GM23248 (cell line): ENCODE measurements at regions not wholly inside any gene's neighbourhood (a gene's known extent, or its start where the extent isn't known, plus 50 kb on each side); places are given as distances from the start of the nearest gene placed in this dataset.
A peak's percentile ranks its signal among the peaks of the same experiment; 100 is the strongest.

Experiments used
- DNase-seq: peaks from one replicate; pipeline ENCODE4 v3.0.0-alpha.2; 2015
- H2AFZ ChIP-seq: fragments of 200-600 bp; sonication (generic); 2 replicates; pipeline ENCODE4 v1.6.1; 2016; ENCODE audit warnings: antibody characterized with exemption
- H3F3A ChIP-seq: fragments of 200-600 bp; sonication (generic); 2 replicates; pipeline ENCODE4 v1.6.1; 2016; ENCODE audit warnings: mild to moderate bottlenecking, antibody characterized with exemption, mixed run types; ENCODE audit not compliant: insufficient read depth
- H3K27ac ChIP-seq: fragments of 200-600 bp; sonication (generic); 2 replicates; pipeline ENCODE4 v1.5.1; 2016; ENCODE audit warnings: mild to moderate bottlenecking
- H3K27me3 ChIP-seq: fragments of 200-600 bp; sonication (generic); replicated peaks from 2 replicates; pipeline ENCODE4 v1.6.1; 2016; ENCODE audit warnings: mild to moderate bottlenecking; ENCODE audit not compliant: insufficient read depth
- H3K36me3 ChIP-seq: fragments of 200-600 bp; sonication (generic); 2 replicates; pipeline ENCODE4 v1.6.1; 2016; ENCODE audit warnings: low read depth, mild to moderate bottlenecking
- H3K4me1 ChIP-seq: fragments of 200-600 bp; sonication (generic); 2 replicates; pipeline ENCODE4 v1.6.1; 2016; ENCODE audit warnings: mild to moderate bottlenecking; ENCODE audit not compliant: insufficient read depth
- H3K4me2 ChIP-seq: fragments of 200-600 bp; sonication (generic); one replicate; pipeline ENCODE4 v1.6.1; 2016; ENCODE audit warnings: mild to moderate bottlenecking; ENCODE audit not compliant: unreplicated experiment
- H3K4me3 ChIP-seq: fragments of 200-600 bp; sonication (generic); 2 replicates; pipeline ENCODE4 v1.5.1; 2016; ENCODE audit warnings: mild to moderate bottlenecking
- H3K79me2 ChIP-seq: fragments of 200-600 bp; sonication (generic); 2 replicates; pipeline ENCODE4 v1.6.1; 2016; ENCODE audit warnings: mild to moderate bottlenecking; ENCODE audit not compliant: insufficient read depth
- H3K9ac ChIP-seq: fragments of 200-600 bp; sonication (generic); 2 replicates; pipeline ENCODE4 v1.6.1; 2016; ENCODE audit warnings: mild to moderate bottlenecking
- H3K9me2 ChIP-seq: fragments of 200-600 bp; sonication (generic); 2 replicates; pipeline ENCODE4 v1.6.1; 2016; ENCODE audit warnings: mixed run types, mild to moderate bottlenecking, moderate library complexity; ENCODE audit not compliant: insufficient read depth
- H3K9me3 ChIP-seq: fragments of 200-600 bp; sonication (generic); one replicate; pipeline ENCODE4 v1.6.1; 2017; ENCODE audit warnings: low read depth
- H4K20me1 ChIP-seq: fragments of 200-600 bp; sonication (generic); 2 replicates; pipeline ENCODE4 v1.6.0; 2016; ENCODE audit not compliant: insufficient read depth
- EZH2 ChIP-seq: fragments of 200-600 bp; sonication (generic); IDR thresholded peaks from 2 replicates; pipeline ENCODE4 v1.6.1; 2018; ENCODE audit warnings: antibody characterized with exemption, mild to moderate bottlenecking; ENCODE audit not compliant: insufficient read depth, poor library complexity, severe bottlenecking
- EZH2phosphoT487 ChIP-seq: fragments of 200-600 bp; sonication (generic); IDR thresholded peaks from 2 replicates; pipeline ENCODE4 v1.6.1; 2018; ENCODE audit warnings: antibody characterized with exemption, moderate library complexity, mild to moderate bottlenecking, low read depth; ENCODE audit not compliant: insufficient read depth
- WGBS, 2 experiments: methylation state at CpG; one replicate each; pipeline ENCODE4 v1.1.6; 2015 to 2017; ENCODE audit warnings: low lambda C conversion rate in 2 of 2, low coverage in 1 of 2; ENCODE audit errors: missing lambda C conversion rate in 2 of 2; 5-methylcytosine and 5-hydroxymethylcytosine counted together
- in situ Hi-C: fragments of 300-500 bp; cut with MboI; formaldehyde crosslinking; loops from 2 replicates; pipeline ENCODE4 v1.15.0; 2020

DNA sequence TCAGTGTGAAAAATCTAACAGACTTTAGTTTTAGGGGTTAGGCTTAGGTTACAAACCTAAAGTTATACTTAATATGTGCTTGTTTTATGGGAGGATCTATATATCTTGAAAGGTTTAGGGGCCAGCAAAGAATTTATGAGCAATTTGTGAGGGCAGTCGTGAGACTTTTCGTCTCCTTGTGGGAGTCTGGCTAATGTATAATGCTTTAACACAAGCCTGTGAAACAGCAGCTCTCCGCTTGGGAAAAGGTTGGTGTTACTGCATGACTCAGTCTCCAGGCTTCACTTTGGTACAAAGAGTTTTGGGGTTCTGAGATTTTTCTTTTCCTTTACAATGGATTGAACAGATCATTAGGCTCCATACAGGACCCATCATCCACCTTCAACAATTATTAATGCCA, 79.0 kb upstream of the MFGE8 start:
- Histone ChIP-seq H3K9me3 (no peaks in the 10 kb centered on the region), H3K27me3 (peaks cover 2% of the 10 kb centered on the region; the same call in 1 of the 2 replicates), H3K9me2 (no peaks in the 10 kb centered on the region), H3K4me2 (no peak overlapping the region), H3K9ac (no peak overlapping the region), H3K36me3 (no peaks in the 10 kb centered on the region), H3K79me2 (no peaks in the 10 kb centered on the region), H2AFZ (no peak overlapping the region), H3F3A (peaks cover 26% of the 10 kb centered on the region), H3K4me3 (no peak overlapping the region), H3K4me1 (peaks cover 41% of the 10 kb centered on the region), H3K27ac (no peak overlapping the region), H4K20me1 (no peaks in the 10 kb centered on the region)
- 55 to 75% methylated on average over 3 of the region's 3 CpGs for WGBS, 2 experiments
- TF ChIP-seq EZH2 (no peak), EZH2phosphoT487 (no peak)
- in situ Hi-C loops = no loop called here
- DNase-seq = peak; percentile 58

DNA sequence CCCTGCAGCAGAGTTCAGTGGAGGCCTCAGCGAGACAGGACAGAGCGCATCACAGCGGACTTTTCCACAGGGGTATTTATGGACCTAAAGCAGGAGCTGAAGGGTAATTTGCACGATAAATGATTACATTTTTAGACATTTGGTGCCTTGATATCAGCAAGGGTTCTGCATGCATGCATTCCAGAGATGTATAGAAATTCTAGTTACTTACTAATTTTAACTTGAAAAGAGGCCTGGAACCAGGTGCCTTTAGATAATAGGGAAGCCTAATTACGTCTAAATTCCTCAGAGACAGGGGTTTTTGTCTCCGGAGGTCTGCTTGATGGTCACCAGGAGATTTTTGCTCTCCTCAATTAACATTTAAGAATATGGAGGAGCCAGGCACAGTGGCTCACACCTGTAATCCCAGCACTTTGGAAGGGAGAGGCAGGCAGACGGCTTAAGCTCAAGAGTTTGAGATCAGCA, 79.8 kb upstream of the MFGE8 start:
- Histone ChIP-seq H4K20me1 (no peaks in the 10 kb centered on the region), H3K79me2 (no peaks in the 10 kb centered on the region), H3K4me2 (no peak overlapping the region), H3K9ac (no peak overlapping the region), H3K4me1 (peaks cover 36% of the 10 kb centered on the region), H3F3A (peaks cover 26% of the 10 kb centered on the region), H3K27ac (no peak overlapping the region), H2AFZ (no peak overlapping the region), H3K36me3 (no peaks in the 10 kb centered on the region), H3K9me3 (no peaks in the 10 kb centered on the region), H3K4me3 (no peak overlapping the region), H3K9me2 (no peaks in the 10 kb centered on the region), H3K27me3 (peaks cover 8% of the 10 kb centered on the region; the same call in 1 of the 2 replicates)
- WGBS, 2 experiments = 82 to 90% methylated on average over 7 of the region's 7 CpGs
- TF ChIP-seq EZH2 (no peak), EZH2phosphoT487 (no peak)
- DNase-seq = no peak
- in situ Hi-C loops = no loop called here

DNA sequence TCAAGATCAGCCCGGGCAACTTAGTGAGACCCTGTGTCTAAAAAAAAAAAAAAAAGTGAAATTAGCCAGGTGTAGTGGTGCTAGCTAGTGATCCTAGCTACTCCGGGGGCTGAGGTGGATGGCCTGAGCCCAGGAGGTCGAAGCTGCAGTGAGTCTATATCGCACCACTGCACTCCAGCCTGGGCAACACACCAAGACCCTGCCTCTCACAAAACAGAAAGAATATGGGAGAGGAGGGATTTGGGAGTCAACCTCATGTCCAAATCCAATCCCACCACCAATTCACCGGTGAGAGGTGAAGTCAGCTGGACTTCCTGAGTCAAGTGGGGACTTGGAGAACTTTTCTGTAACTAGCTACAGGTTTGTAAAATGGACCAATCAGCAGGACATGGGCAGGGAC, 80.5 kb upstream of the MFGE8 start:
- no peak overlapping the region for H3K4me3 ChIP-seq
- H3K27me3 ChIP-seq = peaks cover 9% of the 10 kb centered on the region; the same call in 1 of the 2 replicates
- H3K4me1 ChIP-seq = peaks cover 29% of the 10 kb centered on the region
- no peak overlapping the region for H3K4me2 ChIP-seq
- no peak overlapping the region for H3K9ac ChIP-seq
- no peaks in the 10 kb centered on the region for H3K9me2 ChIP-seq
- no peaks in the 10 kb centered on the region for H3K9me3 ChIP-seq
- H3K79me2 ChIP-seq = no peaks in the 10 kb centered on the region
- peaks cover 21% of the 10 kb centered on the region for H3F3A ChIP-seq
- in situ Hi-C loops = no loop called here
- TF ChIP-seq EZH2phosphoT487 = no peak
- TF ChIP-seq EZH2 = no peak
- no peaks in the 10 kb centered on the region for H3K36me3 ChIP-seq
- no peak overlapping the region for H2AFZ ChIP-seq
- no peaks in the 10 kb centered on the region for H4K20me1 ChIP-seq
- H3K27ac ChIP-seq = no peak overlapping the region
- WGBS, 2 experiments = 87 to 89% methylated on average over 5 of the region's 5 CpGs
- no peak for DNase-seq

DNA sequence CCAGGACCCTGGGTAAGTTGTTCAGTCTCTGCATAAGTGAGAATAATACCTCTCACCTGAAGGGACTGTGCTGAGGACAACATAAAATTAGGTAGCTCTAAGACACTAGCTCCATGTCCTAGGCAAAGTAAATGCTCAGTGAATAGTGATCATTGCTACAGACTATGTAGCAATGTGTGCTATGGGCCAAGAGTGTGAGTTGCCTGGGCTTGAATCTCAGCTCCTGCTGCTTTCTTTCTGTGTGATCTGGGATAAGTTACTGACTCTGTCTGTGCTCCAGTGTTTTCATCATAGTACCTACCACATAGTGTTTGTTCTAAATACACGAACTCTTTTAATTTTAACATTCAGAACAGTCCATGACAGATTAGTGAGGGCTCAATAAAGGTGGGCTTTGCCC, 81.1 kb upstream of the MFGE8 start:
- no peaks in the 10 kb centered on the region for H3K9me2 ChIP-seq
- H4K20me1 ChIP-seq = no peaks in the 10 kb centered on the region
- H3K9ac ChIP-seq = no peak overlapping the region
- H3K27ac ChIP-seq = no peak overlapping the region
- TF ChIP-seq EZH2 = no peak
- no peak for TF ChIP-seq EZH2phosphoT487
- no peaks in the 10 kb centered on the region for H3K79me2 ChIP-seq
- H3F3A ChIP-seq = peaks cover 15% of the 10 kb centered on the region
- WGBS, 2 experiments = 82 to 92% methylated on average over 1 of the region's 1 CpG
- no peak overlapping the region for H2AFZ ChIP-seq
- peaks cover 23% of the 10 kb centered on the region for H3K4me1 ChIP-seq
- peak; percentile 58 for DNase-seq
- no peaks in the 10 kb centered on the region for H3K9me3 ChIP-seq
- H3K4me3 ChIP-seq = no peak overlapping the region
- in situ Hi-C loops = no loop called here
- peaks cover 12% of the 10 kb centered on the region; the same call in 1 of the 2 replicates for H3K27me3 ChIP-seq
- H3K4me2 ChIP-seq = no peak overlapping the region
- H3K36me3 ChIP-seq = no peaks in the 10 kb centered on the region

DNA sequence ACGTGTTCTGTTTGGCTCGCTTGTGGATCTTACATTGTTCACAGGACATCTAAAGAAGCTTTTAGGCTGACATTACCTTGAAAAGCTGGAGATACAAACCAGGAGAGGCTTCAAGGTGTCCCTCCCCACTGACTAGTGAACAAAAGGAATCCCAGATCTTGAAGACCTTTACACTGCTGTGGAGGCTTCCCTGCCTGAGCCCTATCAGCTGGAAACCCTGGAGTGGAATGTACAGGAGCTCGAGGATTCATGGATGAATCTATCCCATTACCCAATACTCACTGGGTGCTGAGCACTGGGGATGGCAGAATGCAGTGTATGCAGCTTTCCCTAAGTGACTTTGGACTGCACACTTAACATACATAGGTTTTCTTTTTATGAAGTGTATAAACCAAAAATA, 82.3 kb upstream of the MFGE8 start:
- H3K9me3 ChIP-seq = no peaks in the 10 kb centered on the region
- DNase-seq = no peak
- no peaks in the 10 kb centered on the region for H3K9me2 ChIP-seq
- WGBS, 2 experiments = 71 to 76% methylated on average over 3 of the region's 3 CpGs
- no peak overlapping the region for H3K4me3 ChIP-seq
- peaks cover 14% of the 10 kb centered on the region; the same call in 1 of the 2 replicates for H3K4me1 ChIP-seq
- H3K4me2 ChIP-seq = no peak overlapping the region
- H2AFZ ChIP-seq = no peak overlapping the region
- H4K20me1 ChIP-seq = no peaks in the 10 kb centered on the region
- peaks cover 5% of the 10 kb centered on the region; the same call in 1 of the 2 replicates for H3F3A ChIP-seq
- H3K9ac ChIP-seq = no peak overlapping the region
- no peak for TF ChIP-seq EZH2phosphoT487
- TF ChIP-seq EZH2 = no peak
- in situ Hi-C loops = no loop called here
- no peaks in the 10 kb centered on the region for H3K79me2 ChIP-seq
- no peak overlapping the region for H3K27ac ChIP-seq
- H3K36me3 ChIP-seq = no peaks in the 10 kb centered on the region
- peaks cover 12% of the 10 kb centered on the region; the same call in 1 of the 2 replicates for H3K27me3 ChIP-seq
